ENCODE measurements at regions not wholly inside any gene's neighbourhood (a gene's known extent, or its start where the extent isn't known, plus 50 kb on each side); places are given as distances from the start of the nearest gene placed in this dataset.

DNA sequence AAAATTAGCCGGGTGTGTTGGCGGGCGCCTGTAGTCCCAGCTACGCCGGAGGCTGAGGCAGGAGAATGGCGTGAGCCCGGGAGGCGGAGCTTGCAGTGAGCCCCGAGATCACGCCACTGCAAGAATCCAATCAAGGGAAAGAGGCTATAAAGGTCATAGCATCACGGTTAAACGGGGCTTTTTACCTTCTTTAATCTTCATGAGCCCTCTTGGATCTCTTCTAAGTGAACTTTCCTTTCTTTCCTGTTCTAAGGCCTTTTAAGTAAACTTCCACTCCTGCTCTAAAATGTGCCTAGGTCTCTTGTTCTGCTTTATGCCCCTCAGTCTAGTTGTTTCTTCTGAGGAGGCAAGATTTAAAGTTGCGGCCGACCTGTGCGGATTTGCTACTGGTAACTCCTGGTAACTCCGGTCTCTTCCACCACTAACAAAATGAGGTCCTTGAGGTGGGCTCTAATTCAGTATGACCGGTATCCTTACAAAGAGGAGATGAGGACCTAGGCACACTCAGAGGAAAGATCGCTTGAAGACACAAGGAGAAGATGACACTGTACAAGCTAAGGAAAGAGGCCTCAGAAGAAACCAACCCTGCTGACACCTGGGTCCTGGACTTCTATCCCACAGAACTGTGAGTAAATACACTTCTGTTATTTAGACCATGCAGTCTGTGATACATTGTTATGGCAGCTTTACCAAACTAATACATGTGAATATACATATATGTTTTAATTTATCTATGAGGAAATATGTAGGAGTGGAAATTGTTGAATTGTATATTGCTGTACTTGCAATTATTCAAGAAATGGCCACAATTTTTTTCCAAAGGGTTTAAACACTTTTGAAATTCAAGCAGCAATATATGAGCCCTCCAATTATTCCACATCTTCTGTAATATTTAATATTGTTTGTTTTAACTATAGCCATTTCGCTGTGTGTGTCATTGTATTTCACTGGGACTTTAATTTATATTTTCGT lies 331.5 kb upstream of the CNTNAP2 start:
- TF ChIP-seq, protein P1, sequence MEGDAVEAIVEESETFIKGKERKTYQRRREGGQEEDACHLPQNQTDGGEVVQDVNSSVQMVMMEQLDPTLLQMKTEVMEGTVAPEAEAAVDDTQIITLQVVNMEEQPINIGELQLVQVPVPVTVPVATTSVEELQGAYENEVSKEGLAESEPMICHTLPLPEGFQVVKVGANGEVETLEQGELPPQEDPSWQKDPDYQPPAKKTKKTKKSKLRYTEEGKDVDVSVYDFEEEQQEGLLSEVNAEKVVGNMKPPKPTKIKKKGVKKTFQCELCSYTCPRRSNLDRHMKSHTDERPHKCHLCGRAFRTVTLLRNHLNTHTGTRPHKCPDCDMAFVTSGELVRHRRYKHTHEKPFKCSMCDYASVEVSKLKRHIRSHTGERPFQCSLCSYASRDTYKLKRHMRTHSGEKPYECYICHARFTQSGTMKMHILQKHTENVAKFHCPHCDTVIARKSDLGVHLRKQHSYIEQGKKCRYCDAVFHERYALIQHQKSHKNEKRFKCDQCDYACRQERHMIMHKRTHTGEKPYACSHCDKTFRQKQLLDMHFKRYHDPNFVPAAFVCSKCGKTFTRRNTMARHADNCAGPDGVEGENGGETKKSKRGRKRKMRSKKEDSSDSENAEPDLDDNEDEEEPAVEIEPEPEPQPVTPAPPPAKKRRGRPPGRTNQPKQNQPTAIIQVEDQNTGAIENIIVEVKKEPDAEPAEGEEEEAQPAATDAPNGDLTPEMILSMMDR (IDR thresholded peaks at IDR 0.05): no peak
- no peak for TF ChIP-seq POLR2A (IDR thresholded peaks at IDR 0.05)
